GM12878 (cell line): ENCODE measurements at regions not wholly inside any gene's neighbourhood (a gene's known extent, or its start where the extent isn't known, plus 50 kb on each side); places are given as distances from the start of the nearest gene placed in this dataset.

Experiments
- ATAC-seq: fragments of 200-7000 bp; cut with Tn5 transposase; 3 replicates; pipeline ENCODE4 v1.9.1; 2020; ENCODE audit warnings: mild to moderate bottlenecking, moderate library complexity
- BruUV-seq: library from RNA; stranded (reverse); fragments of 400-500 nt; replicated peaks from 2 replicates; lab custom pipeline; 2021; lab: Mats Ljungman, UMichigan
- CTCF ChIA-PET: fragments of 300-600 bp; sonication (Branson Sonifier 250); formaldehyde crosslinking; extraction: SDS; loops from one replicate; lab custom pipeline; 2021; ENCODE audit warnings: inconsistent platforms; lab: Yijun Ruan, JAX
- POLR2A ChIA-PET: fragments of 350-600 bp; formaldehyde crosslinking; extraction: SDS; loops from one replicate; lab custom pipeline; 2021; ENCODE audit warnings: inconsistent platforms; lab: Charles Lee
- RAD21 ChIA-PET: fragments of 300-600 bp; sonication (Branson Sonifier 250); formaldehyde crosslinking; loops from one replicate; lab custom pipeline; 2023; ENCODE audit warnings: antibody characterized with exemption; ENCODE audit not compliant: unreplicated experiment; lab: Charles Lee
- SMC1A ChIA-PET: fragments of 300-600 bp; sonication (Branson Sonifier 250); formaldehyde crosslinking; loops from one replicate; lab custom pipeline; 2023; ENCODE audit not compliant: unreplicated experiment, uncharacterized antibody; lab: Charles Lee
- DNase-seq: peaks from one replicate; pipeline ENCODE4 v3.0.0-alpha.2; 2011; ENCODE audit warnings: low read depth, low spot score
- FAIRE-seq: peaks from 3 replicates; lab custom pipeline; 2011; peaks lifted over from hg19 to GRCh38; lab: Jason Lieb, UNC
- H2AFZ ChIP-seq: 2 replicates; pipeline ENCODE4 v1.6.0; 2011; ENCODE audit warnings: low read depth, low read length, control low read depth; ENCODE audit not compliant: control insufficient read depth
- H3K27ac ChIP-seq: 2 replicates; pipeline ENCODE4 v1.5.1; 2011; ENCODE audit warnings: control low read depth; ENCODE audit not compliant: control insufficient read depth, insufficient read depth
- H3K27me3 ChIP-seq, 2 experiments: replicated peaks in 1 of 2; 2 replicates each; pipeline versions ENCODE4 v1.6.0 to v1.6.1; 2011; ENCODE audit warnings: low read length in 1 of 2; ENCODE audit not compliant: control insufficient read depth in 2 of 2, insufficient read depth in 2 of 2
- H3K36me3 ChIP-seq, 2 experiments: 2 replicates each; pipeline ENCODE4 v1.5.1; 2011; ENCODE audit warnings: low read length in 1 of 2; ENCODE audit not compliant: control insufficient read depth in 2 of 2, insufficient read depth in 2 of 2
- H3K4me1 ChIP-seq: 2 replicates; pipeline ENCODE4 v1.6.1; 2011; ENCODE audit warnings: mild to moderate bottlenecking, low read length, moderate library complexity, mixed read lengths; ENCODE audit not compliant: control insufficient read depth, insufficient read depth
- H3K4me2 ChIP-seq: 2 replicates; pipeline ENCODE4 v1.6.0; 2011; ENCODE audit warnings: control low read depth; ENCODE audit not compliant: control insufficient read depth, insufficient read depth
- H3K4me3 ChIP-seq: fragments of 200-600 bp; sonication (generic); 2 replicates; pipeline ENCODE4 v1.5.1; 2016
- H3K79me2 ChIP-seq: 2 replicates; pipeline ENCODE4 v1.6.0; 2011; ENCODE audit warnings: low read length; ENCODE audit not compliant: control insufficient read depth, insufficient read depth
- H3K9ac ChIP-seq: 2 replicates; pipeline ENCODE4 v1.8.0; 2011; ENCODE audit warnings: low read length, control low read depth, mixed read lengths; ENCODE audit not compliant: control insufficient read depth, insufficient read depth
- H3K9me3 ChIP-seq: replicated peaks from 3 replicates; pipeline ENCODE4 v1.5.1; 2011; ENCODE audit warnings: mild to moderate bottlenecking, low read length; ENCODE audit not compliant: control insufficient read depth, insufficient read depth
- H4K20me1 ChIP-seq: 2 replicates; pipeline ENCODE4 v1.6.0; 2011; ENCODE audit not compliant: control insufficient read depth, insufficient read depth
- CEBPZ ChIP-seq: fragments of 150-350 bp; IDR thresholded peaks from 2 replicates; pipeline ENCODE4 v1.6.1; 2016; ENCODE audit warnings: low read depth, low read length
- ELK1 ChIP-seq: IDR thresholded peaks from 2 replicates; pipeline ENCODE4 v1.6.1; 2012; ENCODE audit warnings: low read depth, low read length, improper control_type of control experiment
- HSF1 ChIP-seq: fragments of 150-350 bp; IDR thresholded peaks from 2 replicates; pipeline ENCODE4 v1.6.1; 2014; ENCODE audit warnings: mild to moderate bottlenecking, low read depth, low read length
- RB1 ChIP-seq: fragments of 450-650 bp; formaldehyde crosslinking; IDR thresholded peaks from 2 replicates; pipeline ENCODE4 v1.6.1; 2017; ENCODE audit warnings: mild to moderate bottlenecking, borderline replicate concordance
- RELB ChIP-seq: fragments of 450-650 bp; IDR thresholded peaks from 2 replicates; pipeline ENCODE4 v1.6.1; 2017; ENCODE audit warnings: low read depth, mild to moderate bottlenecking, moderate library complexity
- STAT3 ChIP-seq: IDR thresholded peaks from 2 replicates; pipeline ENCODE4 v1.6.1; 2011; ENCODE audit warnings: low read depth, low read length, improper control_type of control experiment
- WGBS: methylation state at CpG from one replicate; pipeline ENCODE4 v1.1.6; 2016; ENCODE audit warnings: low lambda C conversion rate; ENCODE audit not compliant: insufficient replicate concordance, insufficient coverage; ENCODE audit errors: missing lambda C conversion rate; 5-methylcytosine and 5-hydroxymethylcytosine counted together
- in situ Hi-C: fragments of 300-500 bp; cut with MboI; formaldehyde crosslinking; loops from 9 replicates; pipeline ENCODE4 v1.14.3; 2018; ENCODE audit warnings: mixed read lengths
- intact Hi-C: fragments of 100-400 bp; cut with micrococcal nuclease; formaldehyde crosslinking; loops from one replicate; pipeline ENCODE4 v1.14.2; 2022; ENCODE audit not compliant: unreplicated experiment

GRCh38 chr3:22318325-22318724, 567.3 kb upstream of the ZNF385D start:
- H2AFZ ChIP-seq: no peak overlapping the region
- no peak overlapping the region for H3K27ac ChIP-seq
- ChIA-PET POLR2A (no interaction called here), SMC1A (interaction anchor here (1.1 kb wide), 1 partner anchor 26 kb away, joined by 3 read pairs; no protein-coding TSS in a partner anchor), CTCF (no interaction called here), RAD21 (no interaction called here)
- 47% methylated on average over 5 of the region's 5 CpGs for WGBS
- no peaks in the 10 kb centered on the region for H3K79me2 ChIP-seq
- intact Hi-C loops: no loop called here
- BruUV-seq: no TSS peak
- H3K9me3 ChIP-seq: no peaks in the 10 kb centered on the region
- FAIRE-seq (no peak), ATAC-seq (no peak), DNase-seq (no peak)
- TF ChIP-seq RELB (no peak), ELK1 (no peak), HSF1 (no peak), CEBPZ (no peak), RB1 (no peak), STAT3 (no peak)
- no peak overlapping the region for H3K4me2 ChIP-seq
- no peaks in the 10 kb centered on the region for H3K36me3 ChIP-seq
- H3K4me1 ChIP-seq: no peaks in the 10 kb centered on the region
- no peaks in the 10 kb centered on the region for H3K27me3 ChIP-seq
- H3K4me3 ChIP-seq: no peak overlapping the region
- H4K20me1 ChIP-seq: no peaks in the 10 kb centered on the region
- in situ Hi-C loops: no loop called here
- H3K9ac ChIP-seq: no peak overlapping the region
